ENCODE measurements at regions not wholly inside any gene's neighbourhood (a gene's known extent, or its start where the extent isn't known, plus 50 kb on each side); places are given as distances from the start of the nearest gene placed in this dataset.

- Histone ChIP-seq H2AFZ (ENCODE audit: low read length) (no peak overlapping the region), H3K27me3 (ENCODE audit: control insufficient read depth, insufficient read depth, low read length) (no peaks in the 10 kb centered on the region), H3K4me3 (replicated peaks in 1 of 4; ENCODE audit: control extremely low read depth in 1 of 4, insufficient read depth in 1 of 4, low read depth in 3 of 4, low read length in 4 of 4) (no peak overlapping the region), H3K27ac (ENCODE audit: insufficient read depth, low read length) (no peak overlapping the region), H3K36me3 (ENCODE audit: control insufficient read depth, insufficient read depth, low read length) (no peaks in the 10 kb centered on the region), H3K4me2 (ENCODE audit: extremely low read depth, insufficient read depth, low read length) (no peak overlapping the region), H3K9me3 (ENCODE audit: control insufficient read depth, insufficient read depth, low read depth, low read length) (no peaks in the 10 kb centered on the region), H3K79me2 (ENCODE audit: control insufficient read depth, insufficient read depth, low read length) (no peaks in the 10 kb centered on the region), H3K4me1 (ENCODE audit: control insufficient read depth, extremely low read depth, insufficient read depth, low read length) (no peaks in the 10 kb centered on the region), H3K9ac (ENCODE audit: insufficient read depth, low read length) (no peak overlapping the region), H4K20me1 (ENCODE audit: control insufficient read depth, extremely low read depth, insufficient read depth, low read length) (no peaks in the 10 kb centered on the region)
- TF ChIP-seq CTCF (conservative IDR thresholded peaks at IDR 0.05 in 1 of 2, IDR thresholded peaks at IDR 0.05 in 1 of 2; ENCODE audit: low read depth in 1 of 2, low read length in 2 of 2) (no peak), EZH2 (IDR thresholded peaks at IDR 0.05; ENCODE audit: low read length, missing control alignments) (no peak)
- DNase-seq (ENCODE audit: low read depth in 2 of 2), result no peak
Observed at GRCh38 chr3:161602475-161602874, 105.9 kb downstream of the OTOL1 start.

- H3K4me1 ChIP-seq (ENCODE audit: control insufficient read depth, extremely low read depth, insufficient read depth, low read length), result no peaks in the 10 kb centered on the region
- H3K27ac ChIP-seq (ENCODE audit: insufficient read depth, low read length), result no peak overlapping the region
- H3K79me2 ChIP-seq (ENCODE audit: control insufficient read depth, insufficient read depth, low read length), result no peaks in the 10 kb centered on the region
- no peaks in the 10 kb centered on the region for H4K20me1 ChIP-seq (ENCODE audit: control insufficient read depth, extremely low read depth, insufficient read depth, low read length)
- no peak overlapping the region for H2AFZ ChIP-seq (ENCODE audit: low read length)
- H3K4me2 ChIP-seq (ENCODE audit: extremely low read depth, insufficient read depth, low read length), result no peak overlapping the region
- H3K27me3 ChIP-seq (ENCODE audit: control insufficient read depth, insufficient read depth, low read length), result no peaks in the 10 kb centered on the region
- H3K36me3 ChIP-seq (ENCODE audit: control insufficient read depth, insufficient read depth, low read length), result no peaks in the 10 kb centered on the region
- H3K4me3 ChIP-seq (replicated peaks in 1 of 4; ENCODE audit: control extremely low read depth in 1 of 4, insufficient read depth in 1 of 4, low read depth in 3 of 4, low read length in 4 of 4), result no peak overlapping the region
- no peak overlapping the region for H3K9ac ChIP-seq (ENCODE audit: insufficient read depth, low read length)
- TF ChIP-seq CTCF (conservative IDR thresholded peaks at IDR 0.05 in 1 of 2, IDR thresholded peaks at IDR 0.05 in 1 of 2; ENCODE audit: low read depth in 1 of 2, low read length in 2 of 2), result no peak
- no peak for TF ChIP-seq EZH2 (IDR thresholded peaks at IDR 0.05; ENCODE audit: low read length, missing control alignments)
- no peak for DNase-seq (ENCODE audit: low read depth in 2 of 2)
- H3K9me3 ChIP-seq (ENCODE audit: control insufficient read depth, insufficient read depth, low read depth, low read length), result no peaks in the 10 kb centered on the region
Observed at GRCh38 chr3:161602918-161603317, 106.3 kb downstream of the OTOL1 start.

- DNase-seq (ENCODE audit: low read depth in 2 of 2), result no peak
- Histone ChIP-seq H3K9me3 (ENCODE audit: control insufficient read depth, insufficient read depth, low read depth, low read length) (no peaks in the 10 kb centered on the region), H4K20me1 (ENCODE audit: control insufficient read depth, extremely low read depth, insufficient read depth, low read length) (no peaks in the 10 kb centered on the region), H3K27me3 (ENCODE audit: control insufficient read depth, insufficient read depth, low read length) (no peaks in the 10 kb centered on the region), H3K9ac (ENCODE audit: insufficient read depth, low read length) (no peak overlapping the region), H2AFZ (ENCODE audit: low read length) (no peak overlapping the region), H3K4me2 (ENCODE audit: extremely low read depth, insufficient read depth, low read length) (no peak overlapping the region), H3K79me2 (ENCODE audit: control insufficient read depth, insufficient read depth, low read length) (no peaks in the 10 kb centered on the region), H3K27ac (ENCODE audit: insufficient read depth, low read length) (no peak overlapping the region), H3K4me3 (replicated peaks in 1 of 4; ENCODE audit: control extremely low read depth in 1 of 4, insufficient read depth in 1 of 4, low read depth in 3 of 4, low read length in 4 of 4) (no peak overlapping the region), H3K4me1 (ENCODE audit: control insufficient read depth, extremely low read depth, insufficient read depth, low read length) (no peaks in the 10 kb centered on the region), H3K36me3 (ENCODE audit: control insufficient read depth, insufficient read depth, low read length) (no peaks in the 10 kb centered on the region)
- TF ChIP-seq EZH2 (IDR thresholded peaks at IDR 0.05; ENCODE audit: low read length, missing control alignments) (no peak), CTCF (conservative IDR thresholded peaks at IDR 0.05 in 1 of 2, IDR thresholded peaks at IDR 0.05 in 1 of 2; ENCODE audit: low read depth in 1 of 2, low read length in 2 of 2) (no peak)
Observed at GRCh38 chr3:161607056-161607455, 110.4 kb downstream of the OTOL1 start.
